GM18909 (cell line): ENCODE measurements at regions not wholly inside any gene's neighbourhood (a gene's known extent, or its start where the extent isn't known, plus 50 kb on each side); places are given as distances from the start of the nearest gene placed in this dataset.
"Not testable (repeated sequence)": the region's sequence is repeated elsewhere in the genome, so short reads cannot be mapped to it uniquely, and the experiment has no call there.

ENCODE experiments used
- ATAC-seq: cut with Tn5 transposase; IDR thresholded peaks from one replicate; pipeline ENCODE4 v1.9.1; 2021; ENCODE audit warnings: mild to moderate bottlenecking; ENCODE audit not compliant: unreplicated experiment, poor library complexity

DNA sequence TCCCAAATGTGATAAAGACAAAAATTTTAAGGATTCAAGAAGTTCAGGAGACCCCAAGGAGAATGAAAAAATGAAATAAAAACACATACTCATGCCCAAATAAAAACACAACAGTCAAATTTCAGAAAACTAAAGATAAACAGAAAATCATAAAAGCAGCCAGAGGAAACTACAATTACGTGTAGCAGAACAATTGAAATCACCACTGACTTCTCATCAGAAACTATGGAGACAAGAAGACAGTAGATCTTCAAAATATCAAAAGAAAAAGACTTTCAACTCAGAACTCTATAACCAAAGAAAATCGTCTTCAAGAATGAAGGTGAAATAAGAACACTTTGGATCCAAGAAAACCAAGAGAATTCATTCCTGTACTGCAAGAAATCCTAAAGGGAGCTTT lies 54.9 kb downstream of the DIO3 start:
- ATAC-seq = no peak

- ATAC-seq = no peak
These were observed 58.2 kb downstream of the DIO3 start for GRCh38 chr14:101619484-101619883.

DNA sequence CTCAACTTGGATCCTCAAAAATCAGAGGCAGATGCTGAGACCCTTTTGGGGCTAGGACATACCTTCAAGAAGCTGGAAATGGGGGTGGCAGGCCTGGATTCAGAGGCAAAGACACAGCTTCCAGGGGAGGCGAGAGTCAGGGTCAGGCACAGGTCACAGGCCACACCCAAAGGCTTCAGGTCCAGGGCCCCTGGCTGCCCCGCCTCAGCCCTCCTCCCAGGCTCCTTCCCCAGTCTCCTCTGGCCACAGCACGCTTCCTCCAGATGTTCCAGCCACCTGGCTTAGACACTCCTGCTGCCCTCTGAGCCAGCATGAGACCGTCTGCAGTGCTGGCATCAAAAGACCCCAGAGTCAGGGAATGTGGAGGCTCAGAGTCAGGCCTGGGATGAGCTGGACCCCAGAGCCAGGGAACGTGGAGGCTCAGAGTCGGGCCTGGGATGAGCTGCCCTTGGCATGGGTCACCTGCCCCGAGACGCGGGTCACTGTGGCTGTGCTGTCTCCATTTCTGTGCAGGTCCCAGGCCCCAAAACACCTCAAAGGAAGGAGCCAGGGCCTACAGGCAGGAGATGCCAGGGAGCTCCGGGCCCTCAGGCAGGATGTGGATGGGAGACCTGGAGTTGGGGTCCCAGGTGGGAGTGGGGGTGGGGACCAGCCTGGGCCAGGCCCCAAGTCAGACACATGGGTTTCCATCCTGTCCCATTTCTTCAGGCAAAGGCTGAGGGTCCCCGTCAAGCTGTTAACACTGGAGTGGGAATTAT lies 58.9 kb downstream of the DIO3 start:
- no peak for ATAC-seq

- no peak for ATAC-seq
These were observed 59.8 kb downstream of the DIO3 start for GRCh38 chr14:101620821-101621785.

- no peak for ATAC-seq
These were observed 61.2 kb downstream of the DIO3 start for GRCh38 chr14:101622251-101623076.

- no peak for ATAC-seq
These were observed 61.7 kb downstream of the DIO3 start for GRCh38 chr14:101623077-101623372.

- no peak for ATAC-seq
These were observed 62.6 kb downstream of the DIO3 start for GRCh38 chr14:101623685-101624444.

- no peak for ATAC-seq
These were observed 63.2 kb downstream of the DIO3 start for GRCh38 chr14:101624536-101624935.

DNA sequence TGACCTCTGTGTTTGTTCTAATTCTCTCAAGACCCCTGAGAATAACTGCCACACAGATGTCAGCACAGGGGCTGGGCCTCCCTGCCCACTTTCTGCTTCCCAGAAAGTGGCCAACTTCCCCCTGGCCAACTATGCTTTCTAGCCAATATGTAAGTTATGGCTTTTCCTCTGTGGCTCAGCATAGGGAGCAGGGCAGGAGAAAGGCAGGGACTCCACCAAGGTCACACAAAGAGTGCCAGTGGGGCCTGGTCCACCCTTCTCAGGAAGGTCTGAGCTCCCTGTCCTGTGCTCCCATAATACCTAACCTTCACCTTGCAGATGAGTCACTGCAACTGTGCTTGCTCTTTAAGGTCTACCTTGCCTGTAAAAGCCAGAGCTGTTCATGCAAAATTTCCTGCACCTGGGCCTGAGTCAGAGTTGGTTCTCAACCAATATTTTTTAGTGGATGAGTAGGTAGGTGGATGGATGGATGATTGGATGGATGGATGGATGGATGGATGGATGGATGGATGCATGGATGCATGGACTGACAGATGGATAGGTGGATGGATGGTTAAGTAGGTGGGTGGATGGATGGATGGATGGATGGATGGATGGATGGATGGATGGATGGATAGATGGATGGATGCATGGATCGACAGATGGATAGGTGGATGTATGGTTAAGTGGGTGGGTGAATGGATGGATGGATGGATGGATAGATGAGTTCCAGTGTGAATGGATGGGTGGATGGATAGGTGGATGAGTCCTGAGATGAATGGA lies 64.2 kb downstream of the DIO3 start:
- ATAC-seq = no peak

GRCh38 chr14:101626331-101626730 lies 65.0 kb downstream of the DIO3 start:
- ATAC-seq = no peak

DNA sequence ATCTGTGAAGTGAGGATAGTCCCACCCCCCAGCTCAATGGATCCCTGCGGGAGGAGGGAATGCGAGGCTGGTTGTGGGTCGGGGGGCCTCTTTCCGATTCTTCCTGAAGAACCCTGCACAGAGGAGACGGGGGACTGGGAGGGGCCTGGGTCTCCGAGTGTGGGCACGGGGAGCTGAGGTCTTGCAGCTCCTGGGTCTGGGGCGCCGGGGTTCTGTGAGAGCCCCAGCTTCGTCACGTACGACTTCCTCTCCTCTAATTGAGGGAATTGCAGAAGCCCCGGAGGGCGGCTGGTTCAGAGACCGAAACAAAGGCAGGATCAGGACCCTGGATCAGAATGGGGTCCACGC lies 66.6 kb downstream of the DIO3 start:
- ATAC-seq = no peak

GRCh38 chr14:101628471-101628966 lies 67.2 kb downstream of the DIO3 start:
- ATAC-seq = peak; percentile 72

DNA sequence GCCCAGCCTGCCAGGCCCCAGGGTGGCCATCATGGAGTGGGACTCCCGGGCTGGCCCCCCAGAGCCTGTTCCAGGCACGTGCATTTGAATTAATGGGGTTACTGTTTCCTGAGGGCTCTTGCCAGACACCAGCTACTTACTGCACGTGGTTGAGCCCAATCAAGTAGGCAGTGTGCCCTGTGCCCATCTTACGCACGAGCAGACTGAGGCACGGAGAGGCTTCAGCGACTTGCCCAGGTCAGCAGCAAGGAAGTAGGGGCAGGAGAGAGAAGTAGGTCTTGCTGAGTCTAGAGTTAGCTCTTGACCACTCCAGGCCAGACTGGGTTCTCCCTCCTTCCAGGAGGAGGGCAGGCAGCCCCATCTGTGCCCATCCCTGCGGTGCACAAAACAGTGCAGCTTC lies 67.7 kb downstream of the DIO3 start:
- no peak for ATAC-seq

DNA sequence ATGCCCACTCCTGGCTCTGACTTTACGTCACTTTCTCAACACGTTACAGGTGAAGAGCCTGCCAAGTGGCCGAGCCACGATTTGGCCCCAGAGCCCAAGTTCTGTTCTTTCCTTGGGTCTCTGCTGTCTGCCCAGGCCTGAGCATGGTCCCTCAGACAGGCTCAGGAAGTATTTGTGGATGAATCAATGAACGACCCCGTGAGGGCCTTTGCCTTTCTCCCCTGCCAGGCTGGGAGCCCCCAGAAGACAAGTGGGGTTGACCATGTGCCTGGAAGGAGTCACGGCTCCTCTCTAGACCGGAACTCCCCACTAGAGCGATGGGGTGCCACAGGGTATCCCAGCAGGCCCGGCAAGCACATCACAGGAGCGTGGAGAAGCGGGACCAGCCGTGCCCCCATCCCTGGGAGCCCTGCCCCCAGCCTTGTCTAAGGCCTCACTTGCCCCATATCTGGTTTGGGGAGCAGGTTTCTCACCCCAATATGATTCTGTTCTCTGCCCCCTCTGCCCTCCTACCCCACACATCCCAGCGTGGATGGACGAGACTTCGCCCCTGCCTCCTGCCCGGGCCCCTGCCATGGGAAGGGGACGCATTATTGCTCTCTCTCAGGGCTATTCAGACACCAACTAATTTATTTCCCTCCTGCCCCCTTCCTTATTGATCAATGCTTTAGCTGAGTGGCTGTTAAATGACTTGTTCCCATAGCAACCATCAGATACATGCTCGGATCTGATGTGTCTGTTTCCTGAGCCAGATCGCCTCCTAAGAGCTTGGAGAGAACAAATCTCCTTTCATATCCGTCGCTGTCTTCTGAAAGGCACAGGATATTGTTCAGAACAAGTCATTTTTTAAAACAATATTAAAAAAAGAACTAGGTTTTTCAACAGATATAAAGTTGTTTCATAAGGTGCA lies 69.0 kb downstream of the DIO3 start:
- ATAC-seq = no peak

DNA sequence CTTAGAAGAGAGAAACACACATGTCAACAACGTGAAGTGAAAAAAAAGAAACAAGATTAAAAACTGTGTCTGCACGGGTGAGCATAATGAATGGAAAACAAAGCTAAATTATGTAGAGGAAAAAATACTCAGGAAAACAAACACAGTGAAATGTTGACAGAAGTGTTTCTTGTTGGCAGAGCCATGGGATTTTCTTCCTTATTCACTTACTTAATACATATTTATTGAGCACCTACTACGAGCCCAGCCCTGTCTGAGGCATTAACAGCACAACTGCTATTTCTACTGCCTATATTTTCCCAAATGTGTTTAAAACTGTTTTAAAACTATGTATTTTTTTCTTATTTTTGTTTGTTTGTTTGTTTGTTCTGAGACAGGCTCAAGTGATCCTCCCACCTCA lies 69.9 kb downstream of the DIO3 start:
- no peak for ATAC-seq

GRCh38 chr14:101631970-101632369 lies 70.7 kb downstream of the DIO3 start:
- not testable (repeated sequence) for ATAC-seq

DNA sequence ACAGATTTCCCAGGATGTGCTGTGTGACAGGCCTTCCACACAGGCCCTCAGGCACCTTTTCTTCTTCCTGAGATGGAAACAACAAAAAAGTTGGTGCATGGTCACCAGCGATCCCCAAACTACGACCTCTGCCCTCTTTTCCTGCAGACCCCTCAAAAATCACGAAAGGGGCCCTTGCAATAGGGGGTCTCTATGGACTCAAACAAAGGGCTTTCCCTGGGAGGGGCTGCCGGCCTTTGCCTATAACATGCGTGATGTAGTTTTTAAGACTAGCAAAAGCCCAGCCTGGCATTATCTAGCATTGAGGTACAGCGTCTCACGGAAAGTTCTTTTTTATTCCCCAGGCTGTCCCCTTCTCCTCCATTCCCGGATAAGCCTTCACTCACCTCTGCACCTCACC lies 71.2 kb downstream of the DIO3 start:
- ATAC-seq = no peak

DNA sequence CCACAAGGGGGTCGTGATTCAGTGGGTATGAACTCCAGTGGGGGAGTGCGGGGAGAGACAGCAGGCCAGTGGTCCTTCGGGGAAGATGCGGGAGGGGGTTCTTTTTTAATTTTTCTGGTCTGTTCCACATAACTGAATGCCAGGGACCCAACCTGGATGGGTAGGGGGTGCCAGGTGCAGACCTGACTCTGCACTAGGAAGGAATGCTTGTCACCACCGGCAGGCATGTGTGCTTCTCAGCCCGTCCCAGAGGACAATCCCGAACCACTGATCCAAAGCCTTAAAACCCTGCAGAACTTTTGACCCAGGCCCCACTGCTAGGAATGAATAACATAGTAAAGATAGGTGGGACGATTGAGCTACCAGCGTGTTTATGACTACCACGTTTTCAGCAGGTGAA lies 72.0 kb downstream of the DIO3 start:
- no peak for ATAC-seq
